OCI-LY3 (cell line): ENCODE measurements at regions not wholly inside any gene's neighbourhood (a gene's known extent, or its start where the extent isn't known, plus 50 kb on each side); places are given as distances from the start of the nearest gene placed in this dataset.
"Not testable (repeated sequence)": the region's sequence is repeated elsewhere in the genome, so short reads cannot be mapped to it uniquely, and the experiment has no call there.

ENCODE experiments used
- EZH2phosphoT487 ChIP-seq: fragments of 200-600 bp; shearing (Covaris generic); IDR thresholded peaks from 2 replicates; pipeline ENCODE4 v1.6.1; 2018; ENCODE audit warnings: antibody characterized with exemption, mixed run types, low read depth
- TF ChIP-seq, protein P1 (sequence below): fragments of 200-600, 300-600 bp; sonication (generic); IDR thresholded peaks from 2 replicates; pipeline ENCODE4 v1.5.1; 2014; ENCODE audit warnings: antibody characterized with exemption, low read length, low read depth

DNA sequence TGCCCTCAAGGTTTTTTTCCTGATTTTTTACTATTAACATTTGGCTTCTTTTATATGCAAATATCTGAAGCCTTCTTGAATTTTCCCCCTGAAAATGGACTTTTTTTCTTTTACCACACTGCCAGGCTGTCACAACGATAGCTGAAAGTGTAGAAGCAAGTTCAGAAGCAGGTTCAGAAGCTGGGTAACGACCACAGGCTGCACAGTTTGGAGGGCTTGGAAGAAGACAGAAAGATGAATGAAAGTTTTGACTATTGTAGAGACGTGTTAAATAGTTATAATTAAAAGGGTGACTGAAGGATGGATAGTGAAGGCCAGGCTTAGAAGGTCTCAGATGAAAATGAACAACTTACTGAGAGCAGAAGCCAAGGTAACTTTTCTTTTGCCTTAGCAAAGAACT is 826.4 kb downstream of the FOXD4L5 start:
- TF ChIP-seq, protein P1, sequence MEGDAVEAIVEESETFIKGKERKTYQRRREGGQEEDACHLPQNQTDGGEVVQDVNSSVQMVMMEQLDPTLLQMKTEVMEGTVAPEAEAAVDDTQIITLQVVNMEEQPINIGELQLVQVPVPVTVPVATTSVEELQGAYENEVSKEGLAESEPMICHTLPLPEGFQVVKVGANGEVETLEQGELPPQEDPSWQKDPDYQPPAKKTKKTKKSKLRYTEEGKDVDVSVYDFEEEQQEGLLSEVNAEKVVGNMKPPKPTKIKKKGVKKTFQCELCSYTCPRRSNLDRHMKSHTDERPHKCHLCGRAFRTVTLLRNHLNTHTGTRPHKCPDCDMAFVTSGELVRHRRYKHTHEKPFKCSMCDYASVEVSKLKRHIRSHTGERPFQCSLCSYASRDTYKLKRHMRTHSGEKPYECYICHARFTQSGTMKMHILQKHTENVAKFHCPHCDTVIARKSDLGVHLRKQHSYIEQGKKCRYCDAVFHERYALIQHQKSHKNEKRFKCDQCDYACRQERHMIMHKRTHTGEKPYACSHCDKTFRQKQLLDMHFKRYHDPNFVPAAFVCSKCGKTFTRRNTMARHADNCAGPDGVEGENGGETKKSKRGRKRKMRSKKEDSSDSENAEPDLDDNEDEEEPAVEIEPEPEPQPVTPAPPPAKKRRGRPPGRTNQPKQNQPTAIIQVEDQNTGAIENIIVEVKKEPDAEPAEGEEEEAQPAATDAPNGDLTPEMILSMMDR: not testable (repeated sequence)
- not testable (repeated sequence) for TF ChIP-seq EZH2phosphoT487
